Tibial nerve (tissue), 4 donors: ENCODE measurements at regions not wholly inside any gene's neighbourhood (a gene's known extent, or its start where the extent isn't known, plus 50 kb on each side); places are given as distances from the start of the nearest gene placed in this dataset.

Source experiments
- CTCF ChIP-seq, 5 experiments: fragments of 200-600 bp in 3 of 5; fragments of 450-650 bp in 2 of 5; sonication (generic) in 3 of 5; IDR thresholded peaks; one replicate each; pipeline ENCODE4 v1.5.1; 2016 to 2019; ENCODE audit warnings: antibody characterized with exemption in 5 of 5, mild to moderate bottlenecking in 3 of 5, moderate library complexity in 2 of 5
- EP300 ChIP-seq, 2 donors: sonication (generic); formaldehyde crosslinking; IDR thresholded peaks; one replicate each; pipeline ENCODE4 v1.6.1; 2017; ENCODE audit warnings: antibody characterized with exemption in 2 of 2, mild to moderate bottlenecking in 1 of 2
- POLR2A ChIP-seq, 2 donors: fragments of 450-650 bp; IDR thresholded peaks; one replicate each; pipeline ENCODE4 v1.6.1; 2017; ENCODE audit warnings: antibody characterized with exemption in 2 of 2, mild to moderate bottlenecking in 2 of 2, moderate library complexity in 2 of 2

DNA sequence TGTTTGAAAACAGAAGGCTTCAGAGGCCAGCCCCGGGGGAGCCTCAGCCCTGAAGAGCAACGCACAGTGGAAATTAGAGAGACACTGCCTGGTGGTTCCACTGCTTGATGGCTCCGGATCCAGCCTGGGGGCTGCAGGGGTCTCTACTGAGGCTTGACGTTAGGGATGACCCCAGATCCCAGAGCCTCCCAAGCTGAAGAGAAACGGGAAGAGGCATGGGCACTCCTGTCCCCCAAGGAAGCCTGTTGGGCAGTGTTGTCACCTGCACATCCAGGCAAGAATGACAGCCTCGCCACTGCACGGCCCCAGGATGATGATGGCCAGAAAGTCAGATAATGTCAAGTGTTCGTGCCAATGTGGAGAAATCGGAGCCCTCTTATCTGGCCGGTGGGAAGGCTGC lies 56.8 kb upstream of the FGF3 start:
- TF ChIP-seq CTCF (IDR thresholded peaks at IDR 0.05): no peak
- no peak for TF ChIP-seq EP300 (IDR thresholded peaks at IDR 0.05)
- TF ChIP-seq POLR2A (IDR thresholded peaks at IDR 0.05): no peak
